ENCODE measurements at regions not wholly inside any gene's neighbourhood (a gene's known extent, or its start where the extent isn't known, plus 50 kb on each side); places are given as distances from the start of the nearest gene placed in this dataset.

DNA sequence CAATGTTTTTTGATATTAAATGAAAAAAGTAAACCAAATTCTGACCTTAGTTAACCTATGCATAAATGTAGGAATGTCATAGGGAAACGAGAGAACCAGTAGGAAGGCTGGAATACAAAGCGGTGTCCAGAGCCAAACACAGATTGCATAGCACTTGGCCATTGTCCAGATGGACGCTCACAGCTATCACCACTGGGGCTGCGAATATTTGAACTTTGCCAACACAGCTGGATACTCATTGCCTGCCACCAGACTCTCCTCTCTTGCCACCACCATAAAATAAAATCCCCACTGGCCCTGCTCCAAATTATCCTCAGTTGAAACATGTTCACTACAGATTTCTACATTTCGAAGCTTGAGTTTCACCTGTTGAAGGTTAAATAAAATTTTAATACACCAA is 159.3 kb upstream of the GULP1 start:
- TF ChIP-seq EZH2 (IDR thresholded peaks at IDR 0.05) = no peak
- no peak for TF ChIP-seq POLR2AphosphoS5 (IDR thresholded peaks at IDR 0.05; ENCODE audit: borderline replicate concordance, low read depth, low read length)
- TF ChIP-seq FOXP2 (optimal IDR thresholded peaks at IDR 0.05; ENCODE audit: control extremely low read depth, extremely low read length, insufficient read depth) = no peak
